ENCODE measurements at regions not wholly inside any gene's neighbourhood (a gene's known extent, or its start where the extent isn't known, plus 50 kb on each side); places are given as distances from the start of the nearest gene placed in this dataset.
"Not testable (repeated sequence)": the region's sequence is repeated elsewhere in the genome, so short reads cannot be mapped to it uniquely, and the experiment has no call there.

DNA sequence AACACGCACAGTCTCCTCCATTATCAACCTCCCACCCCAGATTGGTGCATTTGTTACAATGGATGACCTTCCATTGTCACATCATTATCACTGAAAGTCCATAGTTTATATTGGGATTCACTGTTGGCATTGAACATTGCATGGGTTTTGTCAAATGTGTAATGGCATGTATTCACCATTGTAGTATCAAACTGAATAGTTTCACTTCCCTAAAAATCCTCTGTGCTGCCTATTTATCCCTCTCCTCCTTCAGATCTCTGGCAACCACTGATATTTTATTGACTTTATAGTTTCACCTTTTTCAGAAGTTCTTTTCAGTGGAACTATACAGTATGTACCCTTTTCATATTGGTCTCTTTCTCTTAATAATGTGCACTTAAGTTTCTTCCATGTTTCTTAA, 1565.4 kb downstream of the PCDH18 start:
- H3K9me3 ChIP-seq (ENCODE audit: control insufficient read depth, low read depth, low read length), result no peaks in the 10 kb centered on the region
- no CpG with 5 or more reads among the region's 1 CpG for WGBS (ENCODE audit: insufficient coverage, low lambda C conversion rate)
- H3K4me3 ChIP-seq (ENCODE audit: low read length), result no peak overlapping the region
- H3K4me1 ChIP-seq (ENCODE audit: control insufficient read depth, insufficient read depth, low read length), result no peaks in the 10 kb centered on the region
- no peak for DNase-seq
- H3K27me3 ChIP-seq (ENCODE audit: control insufficient read depth, insufficient read depth, low read length), result no peaks in the 10 kb centered on the region
- no peak overlapping the region for H3K27ac ChIP-seq (ENCODE audit: low read length)
- no peaks in the 10 kb centered on the region for H3K36me3 ChIP-seq (ENCODE audit: control insufficient read depth, insufficient read depth, low read length)

DNA sequence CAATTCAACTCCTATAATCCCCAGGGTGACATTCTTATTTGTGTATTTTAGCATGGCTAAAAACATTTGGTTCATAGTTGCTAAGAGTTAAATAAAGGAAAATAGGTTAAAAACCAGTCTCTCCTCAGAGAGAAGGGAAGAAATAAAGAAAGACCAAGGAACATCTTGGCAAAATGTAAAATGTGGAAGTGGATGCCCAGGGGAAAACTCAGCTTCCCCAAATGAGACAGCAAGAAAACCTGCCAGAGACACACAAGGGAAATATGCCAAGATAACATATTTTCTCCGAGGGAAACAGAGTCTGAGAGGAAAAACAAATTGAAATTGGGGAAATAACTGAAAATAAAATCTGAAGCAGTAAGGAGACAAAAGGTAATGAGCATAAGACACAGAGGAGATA, 1569.3 kb downstream of the PCDH18 start:
- Histone ChIP-seq H3K27ac (ENCODE audit: low read length) (no peak overlapping the region), H3K36me3 (ENCODE audit: control insufficient read depth, insufficient read depth, low read length) (no peaks in the 10 kb centered on the region), H3K27me3 (ENCODE audit: control insufficient read depth, insufficient read depth, low read length) (no peaks in the 10 kb centered on the region), H3K4me3 (ENCODE audit: low read length) (no peak overlapping the region), H3K9me3 (ENCODE audit: control insufficient read depth, low read depth, low read length) (no peaks in the 10 kb centered on the region), H3K4me1 (ENCODE audit: control insufficient read depth, insufficient read depth, low read length) (no peaks in the 10 kb centered on the region)
- WGBS (ENCODE audit: insufficient coverage, low lambda C conversion rate), result no CpG with 5 or more reads among the region's 1 CpG
- no peak for DNase-seq

- DNase-seq, result no peak
- WGBS (ENCODE audit: insufficient coverage, low lambda C conversion rate), result 73% methylated on average over 2 of the region's 3 CpGs
- Histone ChIP-seq H3K27ac (ENCODE audit: low read length) (no peak overlapping the region), H3K4me3 (ENCODE audit: low read length) (no peak overlapping the region), H3K27me3 (ENCODE audit: control insufficient read depth, insufficient read depth, low read length) (no peaks in the 10 kb centered on the region), H3K36me3 (ENCODE audit: control insufficient read depth, insufficient read depth, low read length) (no peaks in the 10 kb centered on the region), H3K9me3 (ENCODE audit: control insufficient read depth, low read depth, low read length) (no peaks in the 10 kb centered on the region), H3K4me1 (ENCODE audit: control insufficient read depth, insufficient read depth, low read length) (no peaks in the 10 kb centered on the region)
These were observed 1582.4 kb downstream of the PCDH18 start for GRCh38 chr4:135949931-135950330.

- H3K4me3 ChIP-seq (ENCODE audit: low read length), result no peak overlapping the region
- no peak overlapping the region for H3K27ac ChIP-seq (ENCODE audit: low read length)
- WGBS (ENCODE audit: insufficient coverage, low lambda C conversion rate), result no CpG with 5 or more reads among the region's 1 CpG
- no peaks in the 10 kb centered on the region for H3K4me1 ChIP-seq (ENCODE audit: control insufficient read depth, insufficient read depth, low read length)
- no peaks in the 10 kb centered on the region for H3K9me3 ChIP-seq (ENCODE audit: control insufficient read depth, low read depth, low read length)
- H3K36me3 ChIP-seq (ENCODE audit: control insufficient read depth, insufficient read depth, low read length), result no peaks in the 10 kb centered on the region
- no peaks in the 10 kb centered on the region for H3K27me3 ChIP-seq (ENCODE audit: control insufficient read depth, insufficient read depth, low read length)
- no peak for DNase-seq
These were observed 1583.5 kb downstream of the PCDH18 start for GRCh38 chr4:135948797-135949196.

DNA sequence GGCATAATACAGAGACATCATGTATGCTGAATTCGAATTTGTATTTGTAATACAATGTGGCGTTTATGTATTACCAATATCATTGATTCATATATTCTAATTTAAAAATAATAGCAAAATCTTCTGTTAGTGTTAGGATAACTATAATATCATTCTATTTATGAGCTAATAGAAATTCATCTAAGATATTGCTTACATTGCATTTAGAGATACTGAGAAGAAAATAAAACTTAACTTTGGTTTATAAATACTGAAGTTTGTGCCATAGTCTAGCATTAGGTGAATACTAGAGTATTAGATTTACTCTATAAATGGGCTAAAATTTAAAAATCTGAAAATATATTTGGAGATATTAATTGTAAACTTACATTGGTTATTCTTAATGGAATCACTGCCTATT, 1590.6 kb downstream of the PCDH18 start:
- H3K27me3 ChIP-seq (ENCODE audit: control insufficient read depth, insufficient read depth, low read length), result no peaks in the 10 kb centered on the region
- no peaks in the 10 kb centered on the region for H3K36me3 ChIP-seq (ENCODE audit: control insufficient read depth, insufficient read depth, low read length)
- H3K4me1 ChIP-seq (ENCODE audit: control insufficient read depth, insufficient read depth, low read length), result no peaks in the 10 kb centered on the region
- H3K27ac ChIP-seq (ENCODE audit: low read length), result no peak overlapping the region
- H3K4me3 ChIP-seq (ENCODE audit: low read length), result no peak overlapping the region
- DNase-seq, result no peak
- WGBS (ENCODE audit: insufficient coverage, low lambda C conversion rate), result 92% methylated on average over 2 of the region's 2 CpGs
- no peaks in the 10 kb centered on the region for H3K9me3 ChIP-seq (ENCODE audit: control insufficient read depth, low read depth, low read length)

GRCh38 chr4:135934026-135934425, 1598.3 kb downstream of the PCDH18 start:
- H3K9me3 ChIP-seq (ENCODE audit: control insufficient read depth, low read depth, low read length), result no peaks in the 10 kb centered on the region
- no peak for DNase-seq
- H3K27ac ChIP-seq (ENCODE audit: low read length), result no peak overlapping the region
- no peaks in the 10 kb centered on the region for H3K4me1 ChIP-seq (ENCODE audit: control insufficient read depth, insufficient read depth, low read length)
- H3K27me3 ChIP-seq (ENCODE audit: control insufficient read depth, insufficient read depth, low read length), result no peaks in the 10 kb centered on the region
- H3K4me3 ChIP-seq (ENCODE audit: low read length), result no peak overlapping the region
- no peaks in the 10 kb centered on the region for H3K36me3 ChIP-seq (ENCODE audit: control insufficient read depth, insufficient read depth, low read length)
- WGBS (ENCODE audit: insufficient coverage, low lambda C conversion rate), result no CpG with 5 or more reads among the region's 1 CpG

GRCh38 chr4:135927651-135928050, 1604.6 kb downstream of the PCDH18 start:
- Histone ChIP-seq H3K4me3 (ENCODE audit: low read length) (no peak overlapping the region), H3K36me3 (ENCODE audit: control insufficient read depth, insufficient read depth, low read length) (no peaks in the 10 kb centered on the region), H3K4me1 (ENCODE audit: control insufficient read depth, insufficient read depth, low read length) (no peaks in the 10 kb centered on the region), H3K27ac (ENCODE audit: low read length) (no peak overlapping the region), H3K27me3 (ENCODE audit: control insufficient read depth, insufficient read depth, low read length) (no peaks in the 10 kb centered on the region), H3K9me3 (ENCODE audit: control insufficient read depth, low read depth, low read length) (no peaks in the 10 kb centered on the region)
- no peak for DNase-seq

GRCh38 chr4:135921081-135921480, 1611.2 kb downstream of the PCDH18 start:
- no peak for DNase-seq
- H3K9me3 ChIP-seq (ENCODE audit: control insufficient read depth, low read depth, low read length), result no peaks in the 10 kb centered on the region

DNA sequence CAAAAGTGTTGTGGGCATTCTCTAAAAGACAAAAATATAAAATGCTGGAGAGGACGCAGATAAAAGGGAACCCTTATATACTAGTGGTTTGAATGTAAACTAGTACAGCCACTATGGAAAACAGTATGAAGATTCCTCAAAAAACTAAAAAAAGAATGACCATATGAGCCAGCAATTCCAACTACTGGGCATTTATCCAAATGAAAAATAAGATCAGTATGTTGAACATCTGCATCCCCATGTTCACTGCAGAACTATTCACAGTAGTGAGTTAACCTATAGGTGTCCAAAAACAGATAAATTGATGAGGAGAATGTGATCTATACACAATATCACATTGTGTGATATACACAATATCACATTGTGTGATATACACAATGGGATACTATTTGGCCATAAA, 1615.3 kb downstream of the PCDH18 start:
- Histone ChIP-seq H3K4me3 (ENCODE audit: low read length) (no peak overlapping the region), H3K27me3 (ENCODE audit: control insufficient read depth, insufficient read depth, low read length) (no peaks in the 10 kb centered on the region), H3K9me3 (ENCODE audit: control insufficient read depth, low read depth, low read length) (no peaks in the 10 kb centered on the region), H3K27ac (ENCODE audit: low read length) (no peak overlapping the region), H3K36me3 (ENCODE audit: control insufficient read depth, insufficient read depth, low read length) (no peaks in the 10 kb centered on the region), H3K4me1 (ENCODE audit: control insufficient read depth, insufficient read depth, low read length) (no peaks in the 10 kb centered on the region)
- no peak for DNase-seq
- 86% methylated on average over 1 of the region's 1 CpG for WGBS (ENCODE audit: insufficient coverage, low lambda C conversion rate)

More at GRCh38 chr4:135921081-135921480, 1611.2 kb downstream of the PCDH18 start:
- Histone ChIP-seq H3K4me3 (ENCODE audit: low read length) (no peak overlapping the region), H3K36me3 (ENCODE audit: control insufficient read depth, insufficient read depth, low read length) (no peaks in the 10 kb centered on the region), H3K4me1 (ENCODE audit: control insufficient read depth, insufficient read depth, low read length) (no peaks in the 10 kb centered on the region), H3K27ac (ENCODE audit: low read length) (no peak overlapping the region), H3K27me3 (ENCODE audit: control insufficient read depth, insufficient read depth, low read length) (no peaks in the 10 kb centered on the region)

GRCh38 chr4:135900956-135901355, 1631.3 kb downstream of the PCDH18 start:
- Histone ChIP-seq H3K4me3 (ENCODE audit: low read length) (no peak overlapping the region), H3K9me3 (ENCODE audit: control insufficient read depth, low read depth, low read length) (no peaks in the 10 kb centered on the region)

DNA sequence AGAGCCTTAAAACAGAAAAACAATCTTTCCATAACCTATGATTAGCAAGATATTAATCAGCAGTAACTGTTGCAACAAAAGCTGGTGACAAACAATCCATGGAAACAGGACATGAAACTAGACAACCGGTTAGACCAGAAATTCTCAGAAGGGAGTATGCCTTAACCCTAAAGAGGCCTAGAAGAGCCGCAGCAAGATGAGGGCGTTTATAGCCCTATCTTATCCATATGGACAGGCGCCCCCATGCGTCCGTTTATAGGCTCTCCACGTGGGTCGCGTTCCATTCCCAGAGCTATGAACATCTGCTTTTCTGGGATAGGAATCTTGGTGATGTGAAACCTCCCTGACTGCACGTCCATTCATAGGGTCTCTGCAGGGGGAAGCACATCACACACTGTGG, 1662.7 kb upstream of the PABPC4L start:
- H3K4me3 ChIP-seq (ENCODE audit: low read length); H3K27ac ChIP-seq (ENCODE audit: low read length); H3K27me3 ChIP-seq (ENCODE audit: control insufficient read depth, insufficient read depth, low read length); H3K9me3 ChIP-seq (ENCODE audit: control insufficient read depth, low read depth, low read length); H3K4me1 ChIP-seq (ENCODE audit: control insufficient read depth, insufficient read depth, low read length); DNase-seq; H3K36me3 ChIP-seq (ENCODE audit: control insufficient read depth, insufficient read depth, low read length): not testable (repeated sequence)
- WGBS (ENCODE audit: insufficient coverage, low lambda C conversion rate), result no CpG with 5 or more reads among the region's 10 CpGs

More at GRCh38 chr4:135900956-135901355, 1631.3 kb downstream of the PCDH18 start:
- Histone ChIP-seq H3K36me3 (ENCODE audit: control insufficient read depth, insufficient read depth, low read length) (no peaks in the 10 kb centered on the region), H3K27ac (ENCODE audit: low read length) (no peak overlapping the region), H3K27me3 (ENCODE audit: control insufficient read depth, insufficient read depth, low read length) (no peaks in the 10 kb centered on the region), H3K4me1 (ENCODE audit: control insufficient read depth, insufficient read depth, low read length) (no peaks in the 10 kb centered on the region)
- no peak for DNase-seq
